ENCODE measurements at regions not wholly inside any gene's neighbourhood (a gene's known extent, or its start where the extent isn't known, plus 50 kb on each side); places are given as distances from the start of the nearest gene placed in this dataset.

GRCh38 chr10:52965509-52965908, 192.9 kb upstream of the MBL2 start:
- DNase-seq (ENCODE audit: unreplicated experiment): no peak
- CTCF ChIA-PET: no interaction called here
- H3K4me1 Mint-ChIP-seq (ENCODE audit: insufficient read depth, unreplicated experiment): no peaks in the 10 kb centered on the region
- intact Hi-C loops (cut with micrococcal nuclease): no loop called here
- no peaks in the 10 kb centered on the region for H3K27me3 Mint-ChIP-seq (ENCODE audit: insufficient read depth, unreplicated experiment)
- H3K9me3 Mint-ChIP-seq (ENCODE audit: unreplicated experiment): no peaks in the 10 kb centered on the region
- POLR2A ChIA-PET: no interaction called here
- no peaks in the 10 kb centered on the region for H3K36me3 Mint-ChIP-seq (ENCODE audit: insufficient read depth, unreplicated experiment)
- no peak overlapping the region for H3K27ac Mint-ChIP-seq (ENCODE audit: low read depth, unreplicated experiment)
- no peak for TF ChIP-seq CTCF (IDR thresholded peaks at IDR 0.05; ENCODE audit: unreplicated experiment)
- BruUV-seq (replicated peaks): no TSS peak
- no peak overlapping the region for H3K4me3 Mint-ChIP-seq (ENCODE audit: unreplicated experiment)

DNA sequence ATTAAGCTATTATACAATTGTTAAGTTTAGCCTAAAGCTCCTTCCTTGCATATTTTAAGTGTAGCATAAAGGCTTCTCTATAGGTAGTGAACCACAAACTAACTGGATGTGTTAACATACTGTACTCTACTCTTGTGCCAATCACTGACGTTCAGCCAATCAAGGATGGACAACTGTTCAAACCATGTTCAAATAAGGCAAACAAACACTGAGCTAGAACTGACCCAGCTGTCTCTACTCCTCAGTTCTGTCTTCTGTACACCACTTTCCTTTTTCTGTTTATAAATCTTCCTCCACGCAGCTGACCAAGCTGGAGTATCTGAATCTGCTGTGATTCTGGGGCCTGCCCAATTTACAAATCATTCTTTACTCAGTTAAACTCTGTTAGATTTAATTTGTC, 188.7 kb upstream of the MBL2 start:
- Mint-ChIP-seq H3K9me3 (ENCODE audit: unreplicated experiment) (no peaks in the 10 kb centered on the region), H3K36me3 (ENCODE audit: insufficient read depth, unreplicated experiment) (no peaks in the 10 kb centered on the region), H3K4me3 (ENCODE audit: unreplicated experiment) (no peak overlapping the region), H3K27ac (ENCODE audit: low read depth, unreplicated experiment) (no peak overlapping the region), H3K27me3 (ENCODE audit: insufficient read depth, unreplicated experiment) (no peaks in the 10 kb centered on the region), H3K4me1 (ENCODE audit: insufficient read depth, unreplicated experiment) (no peaks in the 10 kb centered on the region)
- no peak for DNase-seq (ENCODE audit: unreplicated experiment)
- CTCF ChIA-PET: interaction anchor here (1.3 to 1.6 kb wide), 2 partner anchors 10 to 16 kb away, joined by 3 to 6 read pairs; no protein-coding TSS in a partner anchor
- POLR2A ChIA-PET: interaction anchor here (0.7 to 1.3 kb wide), 2 partner anchors 10 to 337 kb away, joined by 3 read pairs; no protein-coding TSS in a partner anchor
- intact Hi-C loops (cut with micrococcal nuclease): no loop called here
- no peak for TF ChIP-seq CTCF (IDR thresholded peaks at IDR 0.05; ENCODE audit: unreplicated experiment)
- no TSS peak for BruUV-seq (replicated peaks)

GRCh38 chr10:52959810-52960209, 187.2 kb upstream of the MBL2 start:
- intact Hi-C loops (cut with micrococcal nuclease): loop anchor here (10.0 kb wide), 2 partner anchors 245 to 355 kb away; no protein-coding TSS in a partner anchor
- CTCF ChIA-PET: no interaction called here
- Mint-ChIP-seq H3K27ac (ENCODE audit: low read depth, unreplicated experiment) (no peak overlapping the region), H3K36me3 (ENCODE audit: insufficient read depth, unreplicated experiment) (no peaks in the 10 kb centered on the region), H3K27me3 (ENCODE audit: insufficient read depth, unreplicated experiment) (no peaks in the 10 kb centered on the region), H3K9me3 (ENCODE audit: unreplicated experiment) (no peaks in the 10 kb centered on the region), H3K4me1 (ENCODE audit: insufficient read depth, unreplicated experiment) (no peaks in the 10 kb centered on the region), H3K4me3 (ENCODE audit: unreplicated experiment) (no peak overlapping the region)
- no peak for TF ChIP-seq CTCF (IDR thresholded peaks at IDR 0.05; ENCODE audit: unreplicated experiment)
- BruUV-seq (replicated peaks): no TSS peak
- no peak for DNase-seq (ENCODE audit: unreplicated experiment)
- POLR2A ChIA-PET: interaction anchor here (0.6 kb wide), 1 partner anchor 255 kb away, joined by 3 read pairs; no protein-coding TSS in a partner anchor

DNA sequence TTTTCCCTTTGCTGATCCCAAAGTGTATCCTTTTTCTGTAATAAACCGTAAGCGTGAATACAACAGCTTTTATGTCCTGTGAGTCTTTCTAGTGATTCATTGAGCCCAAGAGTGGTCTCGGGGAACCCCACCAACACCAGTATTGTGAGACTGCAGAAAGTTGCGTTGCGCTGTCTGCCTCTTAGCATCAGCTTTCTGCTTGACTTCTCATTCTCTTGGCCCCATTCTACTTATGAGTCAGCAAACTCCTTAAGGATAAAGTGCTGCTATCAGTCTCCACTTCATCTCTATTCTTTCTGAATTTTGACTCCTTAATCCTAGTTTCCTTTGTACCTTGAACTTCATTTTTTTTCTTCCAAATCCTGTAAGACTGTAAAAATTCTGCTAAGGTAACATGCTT, 184.3 kb upstream of the MBL2 start:
- Mint-ChIP-seq H3K9me3 (ENCODE audit: unreplicated experiment) (no peaks in the 10 kb centered on the region), H3K36me3 (ENCODE audit: insufficient read depth, unreplicated experiment) (no peaks in the 10 kb centered on the region), H3K27me3 (ENCODE audit: insufficient read depth, unreplicated experiment) (no peaks in the 10 kb centered on the region), H3K4me3 (ENCODE audit: unreplicated experiment) (no peak overlapping the region), H3K4me1 (ENCODE audit: insufficient read depth, unreplicated experiment) (no peaks in the 10 kb centered on the region), H3K27ac (ENCODE audit: low read depth, unreplicated experiment) (no peak overlapping the region)
- no peak for DNase-seq (ENCODE audit: unreplicated experiment)
- CTCF ChIA-PET: interaction anchor here (0.5 kb wide), 1 partner anchor 115 kb away, joined by 3 read pairs; no protein-coding TSS in a partner anchor
- intact Hi-C loops (cut with micrococcal nuclease): loop anchor here (10.0 kb wide), 2 partner anchors 248 to 358 kb away; no protein-coding TSS in a partner anchor
- TF ChIP-seq CTCF (IDR thresholded peaks at IDR 0.05; ENCODE audit: unreplicated experiment): no peak
- POLR2A ChIA-PET: no interaction called here
- BruUV-seq (replicated peaks): no TSS peak
